Endothelial cell of umbilical vein (primary cell): ENCODE measurements at regions not wholly inside any gene's neighbourhood (a gene's known extent, or its start where the extent isn't known, plus 50 kb on each side); places are given as distances from the start of the nearest gene placed in this dataset.

Source experiments
- BruUV-seq: library from RNA; stranded (reverse); fragments of 400-500 nt; replicated peaks from 2 replicates; lab custom pipeline; 2021; lab: Mats Ljungman, UMichigan
- CTCF ChIA-PET: fragments of 300-600, 350-600 bp; sonication (Branson Sonifier 250); formaldehyde crosslinking; loops from one replicate; lab custom pipeline; 2021; ENCODE audit warnings: antibody characterized with exemption, inconsistent platforms; lab: Charles Lee
- POLR2A ChIA-PET: fragments of 300-600, 350-600 bp; sonication (Branson Sonifier 250); formaldehyde crosslinking; loops from one replicate; lab custom pipeline; 2021; ENCODE audit warnings: antibody characterized with exemption, inconsistent platforms; lab: Charles Lee
- DNase-seq: peaks from one replicate; pipeline ENCODE4 v3.0.0-alpha.2; 2011; ENCODE audit warnings: low read depth, low spot score
- FAIRE-seq: peaks from 2 replicates; lab custom pipeline; 2011; peaks lifted over from hg19 to GRCh38; lab: Jason Lieb, UNC
- H2AFZ ChIP-seq: 2 replicates; pipeline ENCODE4 v1.6.0; 2012; ENCODE audit warnings: low read depth, low read length, control low read depth, inconsistent platforms
- H3K27ac ChIP-seq: 2 replicates; pipeline ENCODE4 v1.5.1; 2011; ENCODE audit warnings: low read depth, mild to moderate bottlenecking, control low read depth, low read length, moderate library complexity; ENCODE audit not compliant: insufficient read depth
- H3K27me3 ChIP-seq, 2 experiments: 2 replicates each; pipeline versions ENCODE4 v1.6.0 to v1.6.1; 2011; ENCODE audit warnings: low read length in 2 of 2, mixed read lengths in 1 of 2; ENCODE audit not compliant: control insufficient read depth in 2 of 2, insufficient read depth in 2 of 2
- H3K36me3 ChIP-seq, 2 experiments: 2 replicates in 1 of 2; 3 replicates in 1 of 2; pipeline ENCODE4 v1.5.1; 2011; ENCODE audit warnings: low read length in 2 of 2, mild to moderate bottlenecking in 1 of 2, moderate library complexity in 1 of 2; ENCODE audit not compliant: control insufficient read depth in 2 of 2, insufficient read depth in 2 of 2; ENCODE audit errors: extremely low read depth in 1 of 2
- H3K4me1 ChIP-seq: 3 replicates; pipeline ENCODE4 v1.5.1; 2011; ENCODE audit warnings: mild to moderate bottlenecking, low read length; ENCODE audit not compliant: control insufficient read depth, insufficient read depth; ENCODE audit errors: extremely low read depth
- H3K4me2 ChIP-seq: 2 replicates; pipeline ENCODE4 v1.6.1; 2011; ENCODE audit warnings: low read length, control low read depth, mixed read lengths; ENCODE audit not compliant: insufficient read depth
- H3K4me3 ChIP-seq, 3 experiments: fragments of 200-600 bp in 1 of 3; sonication (generic), shearing (Covaris generic) in 1 of 3; replicated peaks in 1 of 3; 2 replicates each; pipeline ENCODE4 v1.5.1; 2011 to 2016; ENCODE audit warnings: control low read depth in 3 of 3, low read length in 3 of 3, mild to moderate bottlenecking in 2 of 3, inconsistent platforms in 1 of 3, low read depth in 1 of 3, moderate library complexity in 1 of 3; ENCODE audit not compliant: insufficient read depth in 1 of 3
- H3K79me2 ChIP-seq: 2 replicates; pipeline ENCODE4 v1.6.0; 2012; ENCODE audit warnings: low read length, inconsistent platforms; ENCODE audit not compliant: control insufficient read depth, insufficient read depth
- H3K9ac ChIP-seq: replicated peaks from 2 replicates; pipeline ENCODE3; 2011; ENCODE audit warnings: low read length, control low read depth; ENCODE audit not compliant: insufficient read depth; ENCODE audit errors: extremely low read depth
- H3K9me1 ChIP-seq: replicated peaks from 3 replicates; pipeline ENCODE4 v1.6.0; 2011; ENCODE audit warnings: mild to moderate bottlenecking, low read length; ENCODE audit not compliant: control insufficient read depth, insufficient read depth; ENCODE audit errors: extremely low read depth
- H3K9me3 ChIP-seq: replicated peaks from 2 replicates; pipeline ENCODE4 v1.5.1; 2012; ENCODE audit warnings: low read length, inconsistent platforms; ENCODE audit not compliant: control insufficient read depth, insufficient read depth
- H4K20me1 ChIP-seq: replicated peaks from 2 replicates; pipeline ENCODE3; 2011; ENCODE audit warnings: mild to moderate bottlenecking, low read length; ENCODE audit not compliant: control insufficient read depth, insufficient read depth; ENCODE audit errors: extremely low read depth
- CTCF ChIP-seq, 2 donors: IDR thresholded peaks; 1 replicate in 1 of 2; 2 replicates in 1 of 2; pipeline ENCODE4 v1.5.1; 2011; ENCODE audit warnings: low read length in 2 of 2, mild to moderate bottlenecking in 2 of 2, moderate library complexity in 2 of 2, control low read depth in 1 of 2, inconsistent platforms in 1 of 2, low read depth in 1 of 2; ENCODE audit not compliant: insufficient read depth in 1 of 2; ENCODE audit errors: extremely low read depth in 1 of 2
- EZH2 ChIP-seq: IDR thresholded peaks from 2 replicates; pipeline ENCODE4 v1.6.1; 2012; ENCODE audit warnings: borderline replicate concordance, low read depth, mild to moderate bottlenecking, moderate library complexity, low read length, inconsistent platforms; ENCODE audit not compliant: severe bottlenecking
- FOS ChIP-seq: IDR thresholded peaks from 2 replicates; pipeline ENCODE4 v1.6.1; 2011; ENCODE audit warnings: mild to moderate bottlenecking, low read length, moderate library complexity, borderline replicate concordance; ENCODE audit not compliant: insufficient read depth
- GATA2 ChIP-seq: IDR thresholded peaks from 2 replicates; pipeline ENCODE4 v1.7.0; 2011; ENCODE audit warnings: low read depth, mild to moderate bottlenecking, moderate library complexity, mixed read lengths, low read length; ENCODE audit not compliant: insufficient read length, insufficient read depth
- JUN ChIP-seq: IDR thresholded peaks from 2 replicates; pipeline ENCODE4 v1.6.1; 2011; ENCODE audit warnings: borderline replicate concordance, low read depth; ENCODE audit not compliant: insufficient read length, insufficient read depth
- MAX ChIP-seq: IDR thresholded peaks from 2 replicates; pipeline ENCODE4 v1.6.1; 2011; ENCODE audit not compliant: insufficient read depth, insufficient read length
- MYC ChIP-seq: IDR thresholded peaks from one replicate; pipeline ENCODE4 v1.6.1; 2011; ENCODE audit warnings: mild to moderate bottlenecking, low read depth, low read length
- POLR2A ChIP-seq: IDR thresholded peaks from 2 replicates; pipeline ENCODE4 v1.6.1; 2012; ENCODE audit warnings: low read depth, mild to moderate bottlenecking, control low read depth, low read length
- POLR2AphosphoS5 ChIP-seq: IDR thresholded peaks from 2 replicates; pipeline ENCODE4 v1.6.1; 2012; ENCODE audit warnings: low read depth, mild to moderate bottlenecking, control low read depth, low read length, moderate library complexity; ENCODE audit not compliant: insufficient read depth
- dilution Hi-C: fragments of 300-500 bp; cut with MboI; formaldehyde crosslinking; loops from one replicate; pipeline ENCODE4 v1.15.0; 2019; ENCODE audit warnings: low sequenced_read_pairs; ENCODE audit not compliant: extremely low pct_ligation_motif_present
- intact Hi-C: fragments of 100-400 bp; cut with micrococcal nuclease; formaldehyde crosslinking; loops from one replicate; pipeline ENCODE4 v1.10.0; 2022

DNA sequence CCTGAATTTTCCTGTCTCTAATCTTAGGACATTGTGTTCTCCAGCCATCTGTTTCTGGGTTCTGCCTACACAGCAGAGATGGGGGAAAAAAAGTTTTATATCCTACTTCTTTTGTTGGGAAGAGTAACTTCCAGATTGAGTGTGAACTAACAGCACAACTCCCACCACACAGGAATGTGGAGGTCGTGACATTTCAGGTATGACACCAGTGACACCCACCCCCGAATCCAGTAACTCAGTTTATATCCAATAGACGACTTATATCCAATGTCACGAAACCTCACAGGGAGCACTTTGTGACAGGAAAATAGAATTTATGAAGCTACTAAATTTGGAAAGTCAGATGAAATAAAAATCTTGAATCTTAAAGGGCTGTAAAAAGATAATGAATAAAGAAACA, 211.9 kb upstream of the GRM3 start:
- no peaks in the 10 kb centered on the region for H3K36me3 ChIP-seq
- no peak overlapping the region for H3K27ac ChIP-seq
- no peaks in the 10 kb centered on the region for H3K27me3 ChIP-seq
- H3K9ac ChIP-seq, result no peak overlapping the region
- no peaks in the 10 kb centered on the region for H3K79me2 ChIP-seq
- no peaks in the 10 kb centered on the region for H3K9me3 ChIP-seq
- TF ChIP-seq MAX, result no peak
- no peak for TF ChIP-seq GATA2
- TF ChIP-seq POLR2A, result no peak
- no peak for TF ChIP-seq POLR2AphosphoS5
- no peak for TF ChIP-seq MYC
- TF ChIP-seq EZH2, result no peak
- no peak for TF ChIP-seq CTCF (IDR thresholded peaks at IDR 0.05; ENCODE audit: extremely low read depth in 1 of 2, insufficient read depth in 1 of 2, low read depth in 1 of 2, low read length in 2 of 2)
- TF ChIP-seq FOS, result no peak
- TF ChIP-seq JUN, result no peak
- no peak overlapping the region for H3K4me3 ChIP-seq
- H3K9me1 ChIP-seq, result no peaks in the 10 kb centered on the region
- intact Hi-C loops, result no loop called here
- dilution Hi-C loops, result no loop called here
- ChIA-PET CTCF (interaction anchor here (1.5 kb wide), 1 partner anchor 15 kb away, joined by 3 read pairs; no protein-coding TSS in a partner anchor), POLR2A (no interaction called here)
- FAIRE-seq, result no peak
- H4K20me1 ChIP-seq, result no peaks in the 10 kb centered on the region
- no peak overlapping the region for H3K4me2 ChIP-seq
- no TSS peak for BruUV-seq
- H2AFZ ChIP-seq, result no peak overlapping the region
- no peaks in the 10 kb centered on the region for H3K4me1 ChIP-seq
- DNase-seq, result no peak
